ENCODE measurements at regions not wholly inside any gene's neighbourhood (a gene's known extent, or its start where the extent isn't known, plus 50 kb on each side); places are given as distances from the start of the nearest gene placed in this dataset.

- no peak for TF ChIP-seq PPARA (CRISPR knock-in tag; IDR thresholded peaks at IDR 0.05; ENCODE audit: borderline replicate concordance)
- TF ChIP-seq OSR1 (CRISPR knock-in tag; IDR thresholded peaks at IDR 0.05): peak; percentile 56; the same call in 1 of the 2 replicates
- TF ChIP-seq TOX (CRISPR knock-in tag; IDR thresholded peaks at IDR 0.05; ENCODE audit: borderline replicate concordance): peak; percentile 48; the same call in 1 of the 2 replicates
- peak; percentile 79 for ATAC-seq
Observed at GRCh38 chr1:193952778-193953374, 766.5 kb upstream of the B3GALT2 start.

GRCh38 chr1:193951984-193952383 is 765.6 kb upstream of the B3GALT2 start:
- ATAC-seq: peak; percentile 37
- TF ChIP-seq CSRNP3 (CRISPR knock-in tag; IDR thresholded peaks at IDR 0.05) (no peak), TOX (CRISPR knock-in tag; IDR thresholded peaks at IDR 0.05; ENCODE audit: borderline replicate concordance) (no peak), PATZ1 (CRISPR knock-in tag; IDR thresholded peaks at IDR 0.05; ENCODE audit: borderline replicate concordance) (no peak), BACH2 (CRISPR knock-in tag; IDR thresholded peaks at IDR 0.05; ENCODE audit: borderline replicate concordance) (no peak), TSHZ2 (CRISPR knock-in tag; IDR thresholded peaks at IDR 0.05) (no peak), RARB (CRISPR knock-in tag; IDR thresholded peaks at IDR 0.05) (no peak), CREB5 (CRISPR knock-in tag; IDR thresholded peaks at IDR 0.05; ENCODE audit: low read depth) (no peak)

GRCh38 chr1:193944454-193944853 is 758.0 kb upstream of the B3GALT2 start:
- peak; percentile 93 for ATAC-seq
- TF ChIP-seq RARB (CRISPR knock-in tag; IDR thresholded peaks at IDR 0.05) (0 out of 2 replicates have a peak, but pooled peaks have one; percentile 28), ZNF565 (CRISPR knock-in tag; conservative IDR thresholded peaks at IDR 0.05; ENCODE audit: low read depth) (no peak), GLIS3 (CRISPR knock-in tag; IDR thresholded peaks at IDR 0.05) (no peak), ZC3H10 (CRISPR knock-in tag; IDR thresholded peaks at IDR 0.05) (peak; percentile 61), TOX (CRISPR knock-in tag; IDR thresholded peaks at IDR 0.05; ENCODE audit: borderline replicate concordance) (peak; percentile 77; the same call in 1 of the 2 replicates)

- no peak for ATAC-seq
- TF ChIP-seq TSHZ2 (CRISPR knock-in tag; IDR thresholded peaks at IDR 0.05) (no peak), SNAI2 (CRISPR knock-in tag; IDR thresholded peaks at IDR 0.05) (no peak), ZFP30 (CRISPR knock-in tag; IDR thresholded peaks at IDR 0.05) (no peak), ZFP3 (CRISPR knock-in tag; IDR thresholded peaks at IDR 0.05) (no peak), ARNTL (CRISPR knock-in tag; IDR thresholded peaks at IDR 0.05; ENCODE audit: borderline replicate concordance, low read depth) (no peak), TOX (CRISPR knock-in tag; IDR thresholded peaks at IDR 0.05; ENCODE audit: borderline replicate concordance) (no peak), GLIS3 (CRISPR knock-in tag; IDR thresholded peaks at IDR 0.05) (no peak), ZNF565 (CRISPR knock-in tag; conservative IDR thresholded peaks at IDR 0.05; ENCODE audit: low read depth) (no peak), RARB (CRISPR knock-in tag; IDR thresholded peaks at IDR 0.05) (no peak), BACH2 (CRISPR knock-in tag; IDR thresholded peaks at IDR 0.05; ENCODE audit: borderline replicate concordance) (no peak), OSR1 (CRISPR knock-in tag; IDR thresholded peaks at IDR 0.05) (no peak), ZNF70 (CRISPR knock-in tag; IDR thresholded peaks at IDR 0.05) (no peak), CREB5 (CRISPR knock-in tag; IDR thresholded peaks at IDR 0.05; ENCODE audit: low read depth) (no peak), POU6F1 (CRISPR knock-in tag; IDR thresholded peaks at IDR 0.05; ENCODE audit: borderline replicate concordance, low read depth) (no peak)
Observed at GRCh38 chr1:193940176-193940575, 753.8 kb upstream of the B3GALT2 start.
